ENCODE measurements at regions not wholly inside any gene's neighbourhood (a gene's known extent, or its start where the extent isn't known, plus 50 kb on each side); places are given as distances from the start of the nearest gene placed in this dataset.

DNA sequence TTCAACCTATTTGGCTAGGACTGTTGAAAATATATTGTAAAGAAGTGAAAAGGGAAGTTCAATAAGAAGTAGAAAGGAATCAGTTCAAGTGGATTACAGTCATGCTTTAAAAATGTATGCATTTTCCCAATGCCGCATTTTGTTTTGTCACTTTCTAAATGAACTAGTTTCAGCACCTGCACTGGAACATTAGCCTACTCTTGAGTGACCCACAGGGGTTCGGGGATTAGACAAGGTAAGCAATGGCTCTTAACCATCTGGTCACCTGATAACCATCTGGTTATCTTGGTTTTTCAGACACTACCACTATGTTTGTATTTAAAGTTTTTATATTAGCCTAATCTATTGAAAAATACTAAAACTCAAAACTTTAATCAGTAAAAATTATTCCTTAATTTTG, 97.6 kb downstream of the CD164 start:
- TF ChIP-seq, protein P1, sequence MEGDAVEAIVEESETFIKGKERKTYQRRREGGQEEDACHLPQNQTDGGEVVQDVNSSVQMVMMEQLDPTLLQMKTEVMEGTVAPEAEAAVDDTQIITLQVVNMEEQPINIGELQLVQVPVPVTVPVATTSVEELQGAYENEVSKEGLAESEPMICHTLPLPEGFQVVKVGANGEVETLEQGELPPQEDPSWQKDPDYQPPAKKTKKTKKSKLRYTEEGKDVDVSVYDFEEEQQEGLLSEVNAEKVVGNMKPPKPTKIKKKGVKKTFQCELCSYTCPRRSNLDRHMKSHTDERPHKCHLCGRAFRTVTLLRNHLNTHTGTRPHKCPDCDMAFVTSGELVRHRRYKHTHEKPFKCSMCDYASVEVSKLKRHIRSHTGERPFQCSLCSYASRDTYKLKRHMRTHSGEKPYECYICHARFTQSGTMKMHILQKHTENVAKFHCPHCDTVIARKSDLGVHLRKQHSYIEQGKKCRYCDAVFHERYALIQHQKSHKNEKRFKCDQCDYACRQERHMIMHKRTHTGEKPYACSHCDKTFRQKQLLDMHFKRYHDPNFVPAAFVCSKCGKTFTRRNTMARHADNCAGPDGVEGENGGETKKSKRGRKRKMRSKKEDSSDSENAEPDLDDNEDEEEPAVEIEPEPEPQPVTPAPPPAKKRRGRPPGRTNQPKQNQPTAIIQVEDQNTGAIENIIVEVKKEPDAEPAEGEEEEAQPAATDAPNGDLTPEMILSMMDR (IDR thresholded peaks at IDR 0.05) = no peak
- no peak for TF ChIP-seq POLR2A (IDR thresholded peaks at IDR 0.05)
